HPDE6-E6E7 (cell line): ENCODE measurements at regions not wholly inside any gene's neighbourhood (a gene's known extent, or its start where the extent isn't known, plus 50 kb on each side); places are given as distances from the start of the nearest gene placed in this dataset.
"Not testable (repeated sequence)": the region's sequence is repeated elsewhere in the genome, so short reads cannot be mapped to it uniquely, and the experiment has no call there.

Source experiments
- DNase-seq: peaks from one replicate; pipeline ENCODE4 v3.0.0; 2011; ENCODE audit warnings: missing footprints; ENCODE audit errors: extremely low spot score

GRCh38 chr7:149604521-149604920 lies 106.9 kb upstream of the ZNF746 start:
- no peak for DNase-seq

GRCh38 chr7:149600669-149601330 lies 103.2 kb upstream of the ZNF746 start:
- not testable (repeated sequence) for DNase-seq

GRCh38 chr7:149599636-149600206 lies 102.1 kb upstream of the ZNF746 start:
- DNase-seq = no peak

- peak; percentile 42 for DNase-seq
Observed at GRCh38 chr7:149598721-149599308, 101.2 kb upstream of the ZNF746 start.

GRCh38 chr7:149597789-149598188 lies 100.2 kb upstream of the ZNF746 start:
- not testable (repeated sequence) for DNase-seq

- no peak for DNase-seq
Observed at GRCh38 chr7:149595541-149595940, 97.9 kb upstream of the ZNF746 start.

GRCh38 chr7:149595078-149595477 lies 97.5 kb upstream of the ZNF746 start:
- DNase-seq = no peak

- DNase-seq = no peak
Observed at GRCh38 chr7:149588930-149589329, 91.3 kb upstream of the ZNF746 start.

GRCh38 chr7:149586646-149587645 lies 89.3 kb upstream of the ZNF746 start:
- no peak for DNase-seq

- no peak for DNase-seq
Observed at GRCh38 chr7:149584530-149584929, 86.9 kb upstream of the ZNF746 start.

- DNase-seq = no peak
Observed at GRCh38 chr7:149584009-149584408, 86.4 kb upstream of the ZNF746 start.

- DNase-seq = no peak
Observed at GRCh38 chr7:149580328-149580727, 82.7 kb upstream of the ZNF746 start.

- DNase-seq = not testable (repeated sequence)
Observed at GRCh38 chr7:149579365-149579764, 81.8 kb upstream of the ZNF746 start.

GRCh38 chr7:149574428-149574827 lies 76.8 kb upstream of the ZNF746 start:
- not testable (repeated sequence) for DNase-seq

GRCh38 chr7:149573519-149573918 lies 75.9 kb upstream of the ZNF746 start:
- no peak for DNase-seq

GRCh38 chr7:149572920-149573319 lies 75.3 kb upstream of the ZNF746 start:
- DNase-seq = not testable (repeated sequence)

- DNase-seq = no peak
Observed at GRCh38 chr7:149570784-149571183, 73.2 kb upstream of the ZNF746 start.

- no peak for DNase-seq
Observed at GRCh38 chr7:149569726-149570422, 72.3 kb upstream of the ZNF746 start.

GRCh38 chr7:149569025-149569725 lies 71.6 kb upstream of the ZNF746 start:
- no peak for DNase-seq

- DNase-seq = no peak
Observed at GRCh38 chr7:149568218-149568617, 70.6 kb upstream of the ZNF746 start.

- no peak for DNase-seq
Observed at GRCh38 chr7:149566103-149566502, 68.5 kb upstream of the ZNF746 start.
